ENCODE measurements at regions not wholly inside any gene's neighbourhood (a gene's known extent, or its start where the extent isn't known, plus 50 kb on each side); places are given as distances from the start of the nearest gene placed in this dataset.

DNA sequence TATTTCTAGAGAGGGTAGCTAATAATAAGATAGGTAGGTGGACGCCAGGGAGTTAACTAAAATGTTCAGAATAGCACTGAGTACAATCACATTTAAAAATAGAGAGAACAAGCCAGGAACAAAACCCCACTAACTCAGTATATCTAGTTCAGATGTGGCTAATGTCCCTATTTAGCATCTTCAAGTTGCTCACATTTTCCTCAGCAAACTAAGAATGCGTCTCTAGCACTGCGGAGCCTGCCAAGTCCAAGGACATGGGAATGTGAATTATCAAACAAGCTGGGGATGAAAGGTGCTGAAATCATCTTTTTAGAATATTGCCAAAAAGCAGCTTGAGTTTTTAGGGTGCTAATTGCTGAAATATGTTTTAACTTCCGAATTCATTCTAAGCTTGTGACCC, 398.5 kb upstream of the FIGN start:
- Histone ChIP-seq H3K4me1 (no peaks in the 10 kb centered on the region), H3K27me3 (replicated peaks; ENCODE audit: control insufficient read depth, insufficient read depth, low read length) (no peaks in the 10 kb centered on the region), H3K36me3 (ENCODE audit: control insufficient read depth, insufficient read depth, low read length) (no peaks in the 10 kb centered on the region), H3K4me3 (ENCODE audit: low read depth, low read length) (no peak overlapping the region), H3K9me3 (no peaks in the 10 kb centered on the region)
- Mint-ChIP-seq H3K4me3 (ENCODE audit: unreplicated experiment) (no peak overlapping the region), H3K9me3 (ENCODE audit: unreplicated experiment) (no peaks in the 10 kb centered on the region), H3K36me3 (ENCODE audit: insufficient read depth, unreplicated experiment) (no peaks in the 10 kb centered on the region), H3K27ac (ENCODE audit: unreplicated experiment) (no peak overlapping the region), H3K27me3 (ENCODE audit: insufficient read depth, unreplicated experiment) (peaks cover 8% of the 10 kb centered on the region), H3K4me1 (ENCODE audit: low read depth, unreplicated experiment) (no peaks in the 10 kb centered on the region)
- TF ChIP-seq, protein P1, sequence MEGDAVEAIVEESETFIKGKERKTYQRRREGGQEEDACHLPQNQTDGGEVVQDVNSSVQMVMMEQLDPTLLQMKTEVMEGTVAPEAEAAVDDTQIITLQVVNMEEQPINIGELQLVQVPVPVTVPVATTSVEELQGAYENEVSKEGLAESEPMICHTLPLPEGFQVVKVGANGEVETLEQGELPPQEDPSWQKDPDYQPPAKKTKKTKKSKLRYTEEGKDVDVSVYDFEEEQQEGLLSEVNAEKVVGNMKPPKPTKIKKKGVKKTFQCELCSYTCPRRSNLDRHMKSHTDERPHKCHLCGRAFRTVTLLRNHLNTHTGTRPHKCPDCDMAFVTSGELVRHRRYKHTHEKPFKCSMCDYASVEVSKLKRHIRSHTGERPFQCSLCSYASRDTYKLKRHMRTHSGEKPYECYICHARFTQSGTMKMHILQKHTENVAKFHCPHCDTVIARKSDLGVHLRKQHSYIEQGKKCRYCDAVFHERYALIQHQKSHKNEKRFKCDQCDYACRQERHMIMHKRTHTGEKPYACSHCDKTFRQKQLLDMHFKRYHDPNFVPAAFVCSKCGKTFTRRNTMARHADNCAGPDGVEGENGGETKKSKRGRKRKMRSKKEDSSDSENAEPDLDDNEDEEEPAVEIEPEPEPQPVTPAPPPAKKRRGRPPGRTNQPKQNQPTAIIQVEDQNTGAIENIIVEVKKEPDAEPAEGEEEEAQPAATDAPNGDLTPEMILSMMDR (IDR thresholded peaks at IDR 0.05; ENCODE audit: insufficient read depth in 1 of 2, low read depth in 1 of 2, low read length in 1 of 2, severe bottlenecking in 1 of 2, unreplicated experiment in 1 of 2), result no peak
- no peak for DNase-seq
- ChIA-PET POLR2A (no interaction called here), CTCF (no interaction called here)
- no TSS peak for BruUV-seq (replicated peaks)
- intact Hi-C loops (cut with micrococcal nuclease; ENCODE audit: unreplicated experiment), result no loop called here

DNA sequence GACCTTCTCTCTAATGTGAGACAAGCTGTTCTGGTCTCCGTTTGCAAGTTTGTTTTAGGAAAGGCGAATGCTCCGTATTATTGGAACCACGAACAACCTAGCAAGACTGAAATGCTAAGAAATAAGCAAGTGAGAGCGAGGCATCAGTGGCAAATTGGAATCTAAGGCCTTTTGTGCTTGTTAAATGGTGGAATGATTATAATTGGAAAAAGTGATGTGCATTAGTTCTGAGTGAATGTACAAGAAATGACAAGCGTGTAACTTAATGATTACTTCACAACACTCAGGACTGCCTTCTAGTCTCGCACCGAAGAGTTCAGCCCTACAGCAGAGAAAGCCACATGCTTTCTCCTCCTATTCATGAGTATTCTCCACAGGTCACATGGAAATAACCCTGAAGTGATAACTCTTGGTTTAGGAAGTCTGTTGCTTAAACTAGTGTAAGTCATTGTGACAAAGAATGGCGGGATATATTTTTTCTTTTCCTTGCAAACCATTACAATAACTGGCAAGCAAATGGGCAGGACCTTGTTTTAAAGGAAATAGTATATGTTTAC, 392.2 kb upstream of the FIGN start:
- ChIA-PET POLR2A (no interaction called here), CTCF (no interaction called here)
- Mint-ChIP-seq H3K36me3 (ENCODE audit: insufficient read depth, unreplicated experiment) (no peaks in the 10 kb centered on the region), H3K27ac (ENCODE audit: unreplicated experiment) (no peak overlapping the region), H3K27me3 (ENCODE audit: insufficient read depth, unreplicated experiment) (no peaks in the 10 kb centered on the region), H3K4me3 (ENCODE audit: unreplicated experiment) (no peak overlapping the region), H3K4me1 (ENCODE audit: low read depth, unreplicated experiment) (no peaks in the 10 kb centered on the region), H3K9me3 (ENCODE audit: unreplicated experiment) (no peaks in the 10 kb centered on the region)
- no peaks in the 10 kb centered on the region for H3K4me1 ChIP-seq
- no peaks in the 10 kb centered on the region for H3K36me3 ChIP-seq (ENCODE audit: control insufficient read depth, insufficient read depth, low read length)
- no peak overlapping the region for H3K4me3 ChIP-seq (ENCODE audit: low read depth, low read length)
- intact Hi-C loops (cut with micrococcal nuclease; ENCODE audit: unreplicated experiment), result no loop called here
- H3K9me3 ChIP-seq, result no peaks in the 10 kb centered on the region
- TF ChIP-seq, protein P1 (IDR thresholded peaks at IDR 0.05; ENCODE audit: insufficient read depth in 1 of 2, low read depth in 1 of 2, low read length in 1 of 2, severe bottlenecking in 1 of 2, unreplicated experiment in 1 of 2), result no peak
- H3K27me3 ChIP-seq (replicated peaks; ENCODE audit: control insufficient read depth, insufficient read depth, low read length), result no peaks in the 10 kb centered on the region
- DNase-seq, result no peak
- no TSS peak for BruUV-seq (replicated peaks)

DNA sequence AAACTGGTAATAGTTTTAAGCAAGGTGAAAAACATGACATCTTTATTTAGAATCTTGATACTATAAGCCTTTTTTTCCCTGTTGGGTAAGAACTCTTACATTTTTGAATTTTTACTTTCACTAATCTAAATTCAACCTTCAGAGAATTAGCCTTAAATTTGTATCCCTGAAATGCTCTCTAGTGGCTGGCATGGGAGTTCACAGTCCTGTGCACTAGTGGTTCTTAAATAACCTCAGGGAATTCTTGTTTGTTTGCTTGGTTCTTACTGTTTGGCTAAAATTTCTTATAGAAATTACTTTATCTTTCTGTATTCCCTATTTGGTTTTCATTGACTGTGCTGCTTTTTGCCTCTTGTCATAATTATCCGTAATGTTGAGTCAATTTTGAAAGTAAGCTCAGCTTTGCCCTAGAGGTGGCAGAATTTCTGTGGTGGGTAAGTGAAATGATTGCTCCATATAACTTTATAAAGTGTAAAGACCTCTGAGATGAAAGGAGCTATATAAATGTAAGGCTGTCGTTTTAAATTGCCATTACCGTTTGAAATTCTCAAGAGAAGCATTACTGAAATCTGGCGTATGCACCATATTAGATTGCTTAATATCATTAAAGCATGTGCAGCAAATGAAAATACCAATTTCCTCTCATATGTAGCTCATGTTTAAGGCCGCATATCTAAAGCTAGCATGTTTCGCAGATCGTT, 391.3 kb upstream of the FIGN start:
- no peaks in the 10 kb centered on the region for H3K36me3 ChIP-seq (ENCODE audit: control insufficient read depth, insufficient read depth, low read length)
- H3K4me3 ChIP-seq (ENCODE audit: low read depth, low read length), result no peak overlapping the region
- ChIA-PET POLR2A (no interaction called here), CTCF (no interaction called here)
- no peaks in the 10 kb centered on the region for H3K4me1 ChIP-seq
- DNase-seq, result no peak
- no peaks in the 10 kb centered on the region for H3K27me3 ChIP-seq (replicated peaks; ENCODE audit: control insufficient read depth, insufficient read depth, low read length)
- BruUV-seq (replicated peaks), result no TSS peak
- TF ChIP-seq, protein P1 (IDR thresholded peaks at IDR 0.05; ENCODE audit: insufficient read depth in 1 of 2, low read depth in 1 of 2, low read length in 1 of 2, severe bottlenecking in 1 of 2, unreplicated experiment in 1 of 2), result no peak
- Mint-ChIP-seq H3K27me3 (ENCODE audit: insufficient read depth, unreplicated experiment) (no peaks in the 10 kb centered on the region), H3K4me1 (ENCODE audit: low read depth, unreplicated experiment) (no peaks in the 10 kb centered on the region), H3K4me3 (ENCODE audit: unreplicated experiment) (no peak overlapping the region), H3K9me3 (ENCODE audit: unreplicated experiment) (no peaks in the 10 kb centered on the region), H3K27ac (ENCODE audit: unreplicated experiment) (no peak overlapping the region), H3K36me3 (ENCODE audit: insufficient read depth, unreplicated experiment) (no peaks in the 10 kb centered on the region)
- H3K9me3 ChIP-seq, result no peaks in the 10 kb centered on the region
- intact Hi-C loops (cut with micrococcal nuclease; ENCODE audit: unreplicated experiment), result no loop called here

Data from Caco-2 (cell line).